ENCODE measurements at regions not wholly inside any gene's neighbourhood (a gene's known extent, or its start where the extent isn't known, plus 50 kb on each side); places are given as distances from the start of the nearest gene placed in this dataset.

GRCh38 chr7:86209036-86209435, 434.7 kb upstream of the GRM3 start:
- no peak for DNase-seq (ENCODE audit: extremely low spot score)
- ChIA-PET POLR2A (no interaction called here), CTCF (no interaction called here)
- no peak for TF ChIP-seq CTCF (IDR thresholded peaks at IDR 0.05; ENCODE audit: control extremely low read depth, extremely low read depth, low read depth, missing control alignments)

GRCh38 chr7:86207740-86208139, 436.0 kb upstream of the GRM3 start:
- DNase-seq (ENCODE audit: extremely low spot score), result no peak
- ChIA-PET CTCF (no interaction called here), POLR2A (no interaction called here)
- no peak for TF ChIP-seq CTCF (IDR thresholded peaks at IDR 0.05; ENCODE audit: control extremely low read depth, extremely low read depth, low read depth, missing control alignments)

GRCh38 chr7:86202833-86203232, 440.9 kb upstream of the GRM3 start:
- POLR2A ChIA-PET, result no interaction called here
- DNase-seq (ENCODE audit: extremely low spot score), result no peak
- CTCF ChIA-PET, result no interaction called here
- no peak for TF ChIP-seq CTCF (IDR thresholded peaks at IDR 0.05; ENCODE audit: control extremely low read depth, extremely low read depth, low read depth, missing control alignments)

GRCh38 chr7:86201767-86202166, 441.9 kb upstream of the GRM3 start:
- no peak for TF ChIP-seq CTCF (IDR thresholded peaks at IDR 0.05; ENCODE audit: control extremely low read depth, extremely low read depth, low read depth, missing control alignments)
- POLR2A ChIA-PET, result no interaction called here
- CTCF ChIA-PET, result interaction anchor here (1.2 kb wide), 1 partner anchor 19 kb away, joined by 3 read pairs; no protein-coding TSS in a partner anchor
- DNase-seq (ENCODE audit: extremely low spot score), result no peak

GRCh38 chr7:86199881-86200614, 443.7 kb upstream of the GRM3 start:
- CTCF ChIA-PET, result no interaction called here
- no peak for TF ChIP-seq CTCF (IDR thresholded peaks at IDR 0.05; ENCODE audit: control extremely low read depth, extremely low read depth, low read depth, missing control alignments)
- POLR2A ChIA-PET, result no interaction called here
- no peak for DNase-seq (ENCODE audit: extremely low spot score)

GRCh38 chr7:86190351-86190750, 453.4 kb upstream of the GRM3 start:
- ChIA-PET POLR2A (no interaction called here), CTCF (interaction anchor here (0.8 to 1.2 kb wide), 2 partner anchors 27 to 46 kb away, joined by 3 read pairs; no protein-coding TSS in a partner anchor)
- no peak for TF ChIP-seq CTCF (IDR thresholded peaks at IDR 0.05; ENCODE audit: control extremely low read depth, extremely low read depth, low read depth, missing control alignments)

More at GRCh38 chr7:86190351-86190750, 453.4 kb upstream of the GRM3 start:
- DNase-seq (ENCODE audit: extremely low spot score), result no peak

Measured in GM10248 (cell line).